ENCODE measurements at regions not wholly inside any gene's neighbourhood (a gene's known extent, or its start where the extent isn't known, plus 50 kb on each side); places are given as distances from the start of the nearest gene placed in this dataset.

GRCh38 chr18:57950542-57950941 is 93.5 kb upstream of the NEDD4L start:
- H3K23ac ChIP-seq (ENCODE audit: low read depth, low read length), result no peak overlapping the region
- intact Hi-C loops (cut with micrococcal nuclease) (no loop called here), dilution Hi-C loops (cut with HindIII; ENCODE audit: low sequenced_read_pairs, unreplicated experiment) (no loop called here), in situ Hi-C loops (cut with MboI; ENCODE audit: low sequenced_read_pairs) (no loop called here)
- no peak for TF ChIP-seq RAD21 (IDR thresholded peaks at IDR 0.05; ENCODE audit: low read length)
- no peak for TF ChIP-seq CTCF (conservative IDR thresholded peaks at IDR 0.05; ENCODE audit: low read depth, low read length)
- no peak for TF ChIP-seq USF2 (IDR thresholded peaks at IDR 0.05; ENCODE audit: low read depth, low read length)
- no peak for TF ChIP-seq RFX5 (IDR thresholded peaks at IDR 0.05; ENCODE audit: low read depth, low read length)
- TF ChIP-seq, protein P1, sequence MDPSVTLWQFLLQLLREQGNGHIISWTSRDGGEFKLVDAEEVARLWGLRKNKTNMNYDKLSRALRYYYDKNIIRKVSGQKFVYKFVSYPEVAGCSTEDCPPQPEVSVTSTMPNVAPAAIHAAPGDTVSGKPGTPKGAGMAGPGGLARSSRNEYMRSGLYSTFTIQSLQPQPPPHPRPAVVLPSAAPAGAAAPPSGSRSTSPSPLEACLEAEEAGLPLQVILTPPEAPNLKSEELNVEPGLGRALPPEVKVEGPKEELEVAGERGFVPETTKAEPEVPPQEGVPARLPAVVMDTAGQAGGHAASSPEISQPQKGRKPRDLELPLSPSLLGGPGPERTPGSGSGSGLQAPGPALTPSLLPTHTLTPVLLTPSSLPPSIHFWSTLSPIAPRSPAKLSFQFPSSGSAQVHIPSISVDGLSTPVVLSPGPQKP (IDR thresholded peaks at IDR 0.05; ENCODE audit: borderline replicate concordance, low read depth, low read length), result no peak
- no peak for TF ChIP-seq MXI1 (IDR thresholded peaks at IDR 0.05; ENCODE audit: borderline replicate concordance, low read depth, low read length)
- no peak for TF ChIP-seq POLR2A (IDR thresholded peaks at IDR 0.05; ENCODE audit: low read depth, low read length)
- no peak for TF ChIP-seq CHD1 (IDR thresholded peaks at IDR 0.05; ENCODE audit: low read depth, low read length)
- no peak overlapping the region for H4K91ac ChIP-seq (ENCODE audit: insufficient read depth, low read depth, low read length)
- no peak overlapping the region for H3K56ac ChIP-seq (ENCODE audit: extremely low read depth, insufficient read depth, low read length)
- H3K4ac ChIP-seq (ENCODE audit: low read depth, low read length), result no peak overlapping the region
- H3K18ac ChIP-seq (ENCODE audit: low read depth, low read length), result no peak overlapping the region; the same call in 1 of the 2 replicates
- BruUV-seq (replicated peaks), result no TSS peak
- no peak overlapping the region for H3K14ac ChIP-seq (replicated peaks; ENCODE audit: low read depth, low read length)
- H3K9ac ChIP-seq (ENCODE audit: low read depth, low read length), result no peak overlapping the region
- peaks cover 9% of the 10 kb centered on the region for H3K27me3 ChIP-seq (ENCODE audit: control insufficient read depth, insufficient read depth, low read length)
- H3K79me1 ChIP-seq (ENCODE audit: low read depth in 1 of 2, low read length in 2 of 2), result no peaks in the 10 kb centered on the region
- no peak overlapping the region for H2BK15ac ChIP-seq (ENCODE audit: low read depth, low read length)
- no CpG with 5 or more reads among the region's 2 CpGs for WGBS, 2 experiments (ENCODE audit: extremely low coverage in 2 of 2, insufficient read length in 1 of 2)
- no peak overlapping the region for H2AK9ac ChIP-seq (replicated peaks; ENCODE audit: low read depth, low read length, poor library complexity)
- ATAC-seq (ENCODE audit: low read depth) (no peak; the same call in 1 of the 2 replicates), DNase-seq (no peak)
- no peak overlapping the region for H2BK120ac ChIP-seq (ENCODE audit: low read depth, low read length)
- no peak overlapping the region for H3K4me2 ChIP-seq (ENCODE audit: low read depth, low read length)
- H3K4me3 ChIP-seq (ENCODE audit: insufficient read depth, low read depth, low read length), result no peak overlapping the region
- no peaks in the 10 kb centered on the region for H3K36me3 ChIP-seq (ENCODE audit: control insufficient read depth, insufficient read depth, low read length)
- ChIA-PET POLR2A (ENCODE audit: unreplicated experiment) (no interaction called here), CTCF (no interaction called here)
- H2BK5ac ChIP-seq (ENCODE audit: low read depth, low read length, poor library complexity, severe bottlenecking), result no peak overlapping the region
- H4K20me1 ChIP-seq (ENCODE audit: insufficient read depth, low read length), result no peaks in the 10 kb centered on the region
- H3K27ac ChIP-seq (ENCODE audit: insufficient read depth, low read length), result no peak overlapping the region
- H2BK20ac ChIP-seq (ENCODE audit: low read depth, low read length), result no peak overlapping the region
- no peaks in the 10 kb centered on the region for H3K9me3 ChIP-seq (ENCODE audit: control insufficient read depth, insufficient read depth, low read length)
- H3K4me1 ChIP-seq (ENCODE audit: control insufficient read depth, insufficient read depth, low read length), result peaks cover 2% of the 10 kb centered on the region; the same call in 1 of the 2 replicates
- no peak overlapping the region for H4K8ac ChIP-seq (ENCODE audit: low read depth in 2 of 2, low read length in 2 of 2)
- peaks cover 5% of the 10 kb centered on the region; the same call in 1 of the 2 replicates for H3K9me1 ChIP-seq (ENCODE audit: insufficient read depth, low read length)
- no peak overlapping the region for H4K5ac ChIP-seq (ENCODE audit: low read depth, low read length)
- H2AFZ ChIP-seq (replicated peaks; ENCODE audit: low read length, poor library complexity), result no peak overlapping the region
- H2AK5ac ChIP-seq (ENCODE audit: low read depth, low read length), result no peak overlapping the region

All from IMR-90 (cell line).